ENCODE measurements at regions not wholly inside any gene's neighbourhood (a gene's known extent, or its start where the extent isn't known, plus 50 kb on each side); places are given as distances from the start of the nearest gene placed in this dataset.

GRCh38 chr16:47851146-47851545 is 304.6 kb downstream of the ABCC12 start:
- TF ChIP-seq, protein P1, sequence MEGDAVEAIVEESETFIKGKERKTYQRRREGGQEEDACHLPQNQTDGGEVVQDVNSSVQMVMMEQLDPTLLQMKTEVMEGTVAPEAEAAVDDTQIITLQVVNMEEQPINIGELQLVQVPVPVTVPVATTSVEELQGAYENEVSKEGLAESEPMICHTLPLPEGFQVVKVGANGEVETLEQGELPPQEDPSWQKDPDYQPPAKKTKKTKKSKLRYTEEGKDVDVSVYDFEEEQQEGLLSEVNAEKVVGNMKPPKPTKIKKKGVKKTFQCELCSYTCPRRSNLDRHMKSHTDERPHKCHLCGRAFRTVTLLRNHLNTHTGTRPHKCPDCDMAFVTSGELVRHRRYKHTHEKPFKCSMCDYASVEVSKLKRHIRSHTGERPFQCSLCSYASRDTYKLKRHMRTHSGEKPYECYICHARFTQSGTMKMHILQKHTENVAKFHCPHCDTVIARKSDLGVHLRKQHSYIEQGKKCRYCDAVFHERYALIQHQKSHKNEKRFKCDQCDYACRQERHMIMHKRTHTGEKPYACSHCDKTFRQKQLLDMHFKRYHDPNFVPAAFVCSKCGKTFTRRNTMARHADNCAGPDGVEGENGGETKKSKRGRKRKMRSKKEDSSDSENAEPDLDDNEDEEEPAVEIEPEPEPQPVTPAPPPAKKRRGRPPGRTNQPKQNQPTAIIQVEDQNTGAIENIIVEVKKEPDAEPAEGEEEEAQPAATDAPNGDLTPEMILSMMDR (IDR thresholded peaks at IDR 0.05): no peak
- TF ChIP-seq ZFX (IDR thresholded peaks at IDR 0.05; ENCODE audit: borderline replicate concordance): no peak

All from 22Rv1 (cell line).